HG03575 (cell line): ENCODE measurements at regions not wholly inside any gene's neighbourhood (a gene's known extent, or its start where the extent isn't known, plus 50 kb on each side); places are given as distances from the start of the nearest gene placed in this dataset.
"Not testable (repeated sequence)": the region's sequence is repeated elsewhere in the genome, so short reads cannot be mapped to it uniquely, and the experiment has no call there.

Experiments
- ATAC-seq: cut with Tn5 transposase; IDR thresholded peaks from one replicate; pipeline ENCODE4 v1.9.1; 2021; ENCODE audit not compliant: unreplicated experiment, insufficient number of reproducible peaks, low FRiP score; ENCODE audit errors: extremely low read depth

DNA sequence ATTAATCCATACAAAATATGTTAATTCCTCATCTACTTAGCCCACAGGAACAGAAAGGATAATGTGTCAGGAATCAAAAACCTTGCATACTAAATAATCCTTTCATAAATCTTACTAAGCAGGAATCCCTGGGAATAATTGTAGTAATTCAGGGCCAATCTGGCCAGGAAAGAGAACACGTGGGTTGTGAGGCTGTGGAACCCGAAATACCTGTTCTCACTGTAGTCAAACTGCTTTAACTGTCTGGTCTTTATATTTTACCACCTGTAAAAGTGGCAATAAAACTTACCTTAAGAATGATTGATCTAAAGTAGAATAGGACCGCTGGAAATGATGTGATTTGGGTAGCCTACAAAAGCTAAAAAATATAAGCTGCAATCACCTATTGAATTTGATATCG, 1620.9 kb downstream of the STIM2 start:
- ATAC-seq, result no peak

- no peak for ATAC-seq
Observed at GRCh38 chr4:28482580-28483270, 1622.1 kb downstream of the STIM2 start.

GRCh38 chr4:28488021-28488420, 1627.4 kb downstream of the STIM2 start:
- no peak for ATAC-seq

- ATAC-seq, result no peak
Observed at GRCh38 chr4:28490669-28491068, 1630.0 kb downstream of the STIM2 start.

- ATAC-seq, result no peak
Observed at GRCh38 chr4:28505064-28505463, 1644.4 kb downstream of the STIM2 start.

DNA sequence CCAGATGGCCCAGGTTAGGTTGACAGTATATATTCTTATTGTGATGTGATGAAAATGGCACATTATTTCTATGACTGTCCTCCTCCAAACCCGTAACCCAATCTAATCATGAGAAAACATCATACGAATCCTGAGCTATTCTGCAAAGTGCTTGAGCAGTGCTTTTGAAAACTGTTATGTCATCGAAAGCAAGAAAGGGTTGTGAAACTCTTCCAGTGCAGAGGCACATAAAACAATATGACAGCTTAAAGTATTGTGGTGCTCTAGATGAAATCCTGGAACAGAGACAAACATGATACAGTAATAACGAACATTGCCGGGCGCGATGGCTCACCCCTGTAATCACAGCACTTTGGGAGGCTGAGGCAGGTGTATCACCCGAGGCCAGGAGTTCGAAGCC, 1648.0 kb downstream of the STIM2 start:
- ATAC-seq, result no peak

DNA sequence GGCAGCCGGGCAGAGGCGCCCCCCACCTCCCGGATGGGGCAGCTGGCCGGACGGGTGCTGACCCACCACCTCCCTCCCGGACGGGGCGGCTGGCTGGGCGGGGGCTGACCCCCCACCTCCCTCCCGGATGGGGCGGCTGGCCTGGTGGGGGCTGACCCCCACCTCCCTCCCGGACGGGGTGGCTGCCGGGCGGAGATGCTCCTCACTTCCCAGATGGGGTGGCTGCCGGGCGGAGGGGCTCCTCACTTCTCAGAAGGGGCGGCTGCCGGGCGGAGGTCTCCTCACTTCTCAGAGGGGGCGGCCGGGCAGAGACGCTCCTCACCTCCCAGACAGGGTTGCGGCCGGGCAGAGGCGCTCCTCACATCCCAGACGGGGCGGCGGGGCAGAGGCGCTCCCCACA, 1654.1 kb downstream of the STIM2 start:
- not testable (repeated sequence) for ATAC-seq

DNA sequence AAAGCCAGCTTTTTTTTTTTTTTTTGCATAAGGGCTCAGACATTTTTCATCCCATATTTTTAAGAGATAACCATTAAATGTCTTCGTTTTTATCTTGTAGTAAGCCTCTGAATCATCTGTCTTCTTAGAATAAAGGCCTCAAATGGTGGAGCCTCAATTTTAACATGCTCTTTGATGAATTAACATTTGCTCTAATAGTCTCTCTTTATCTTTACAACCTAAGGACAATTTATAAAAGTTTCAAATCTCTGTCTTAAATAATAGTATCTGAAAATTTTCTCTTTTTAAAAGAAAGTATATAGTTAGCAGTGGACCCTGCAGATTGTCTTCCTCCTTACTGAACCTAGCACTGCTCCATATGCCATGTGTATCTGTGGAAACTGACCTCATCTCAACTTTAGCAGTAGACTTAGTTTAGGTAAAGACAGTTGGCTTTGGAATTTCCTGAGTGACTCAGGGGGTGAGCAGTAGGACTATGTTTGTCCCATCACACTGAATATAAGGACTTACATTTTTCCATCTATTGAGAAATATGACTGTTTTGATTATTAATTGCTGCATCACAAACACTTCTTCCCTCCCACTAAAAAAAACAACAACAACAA, 1658.0 kb downstream of the STIM2 start:
- no peak for ATAC-seq

- no peak for ATAC-seq
Observed at GRCh38 chr4:28523681-28524190, 1663.1 kb downstream of the STIM2 start.

DNA sequence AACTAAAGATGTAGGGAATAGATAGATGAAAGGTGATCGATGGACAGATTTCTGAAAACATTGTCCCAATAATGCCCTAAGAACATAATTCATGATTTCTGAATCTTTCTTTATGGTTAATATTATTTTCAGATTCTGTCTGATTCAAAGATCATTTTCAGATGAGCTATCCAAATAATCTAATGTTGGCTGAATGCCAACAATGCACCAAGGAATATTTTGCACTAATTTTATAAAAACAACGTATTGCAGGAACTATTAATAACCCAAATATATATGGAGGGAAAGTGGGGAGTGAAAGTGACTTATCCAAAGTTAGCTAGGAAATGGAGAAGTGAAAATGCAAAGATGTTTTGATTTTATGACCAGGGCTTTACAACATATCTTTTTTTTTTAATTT, 1675.5 kb downstream of the STIM2 start:
- no peak for ATAC-seq

GRCh38 chr4:28545986-28546385, 1685.3 kb downstream of the STIM2 start:
- ATAC-seq, result no peak

- no peak for ATAC-seq
Observed at GRCh38 chr4:28548136-28548535, 1687.5 kb downstream of the STIM2 start.

DNA sequence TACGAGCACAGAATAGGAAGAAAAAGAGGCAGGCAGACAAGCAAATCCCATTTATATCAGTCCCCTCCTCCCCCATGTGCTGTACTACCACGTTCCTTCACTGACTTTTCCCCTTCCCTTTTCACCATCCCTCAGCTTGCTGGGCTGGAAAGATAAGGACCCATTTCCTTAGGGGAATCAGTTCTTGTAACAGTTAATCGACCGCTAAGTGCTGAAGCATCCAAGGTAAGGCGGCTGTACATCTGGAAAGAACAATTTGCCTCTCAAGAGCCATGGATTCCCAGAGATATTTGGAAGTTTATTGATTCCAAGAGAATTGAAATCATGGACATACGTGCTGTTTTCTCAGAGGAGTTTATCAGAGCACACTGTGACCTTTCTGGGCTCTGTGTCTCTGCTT, 1688.0 kb downstream of the STIM2 start:
- ATAC-seq, result no peak

- ATAC-seq, result no peak
Observed at GRCh38 chr4:28555866-28556265, 1695.2 kb downstream of the STIM2 start.

- ATAC-seq, result no peak
Observed at GRCh38 chr4:28557755-28558154, 1697.1 kb downstream of the STIM2 start.

DNA sequence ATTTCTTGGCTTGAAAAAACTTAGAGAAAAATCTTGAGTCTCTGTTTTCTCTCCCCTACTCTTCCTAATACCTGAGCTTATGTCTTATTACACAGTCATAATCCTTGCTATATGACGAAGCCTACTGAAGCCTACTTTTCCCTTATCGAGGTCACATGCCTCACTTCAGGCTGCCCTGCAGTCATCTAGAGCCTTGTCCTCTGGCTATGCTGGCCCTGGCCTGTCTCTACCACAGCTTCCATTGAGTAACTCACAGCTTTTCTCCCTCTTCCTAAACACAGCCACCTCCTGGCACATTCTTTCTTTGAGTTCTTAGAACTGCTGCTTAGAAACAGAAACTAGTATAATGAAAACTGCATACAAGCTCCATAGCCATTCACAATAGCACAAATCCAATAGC, 1698.3 kb downstream of the STIM2 start:
- no peak for ATAC-seq

- no peak for ATAC-seq
Observed at GRCh38 chr4:28562913-28563312, 1702.3 kb downstream of the STIM2 start.

- ATAC-seq, result no peak
Observed at GRCh38 chr4:28565396-28565795, 1704.8 kb downstream of the STIM2 start.

DNA sequence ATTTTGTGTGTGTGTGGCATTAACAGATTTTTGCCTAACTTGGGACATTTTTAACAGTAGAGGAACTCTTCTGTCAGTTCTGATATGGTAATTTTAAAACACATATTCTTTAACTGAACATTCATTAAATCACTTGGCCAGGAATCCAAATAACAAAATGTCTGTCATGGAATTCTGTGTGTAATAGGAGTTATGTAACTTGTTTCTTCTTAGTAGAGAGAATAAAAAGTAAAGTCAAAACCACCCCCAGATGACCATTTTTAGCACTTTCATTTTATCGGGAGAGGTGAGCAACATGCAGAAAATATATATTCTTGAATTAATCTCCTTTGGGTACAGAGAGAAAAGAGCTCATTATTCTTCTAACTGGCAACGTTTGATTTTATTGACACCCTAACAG, 1740.3 kb downstream of the STIM2 start:
- ATAC-seq, result no peak

DNA sequence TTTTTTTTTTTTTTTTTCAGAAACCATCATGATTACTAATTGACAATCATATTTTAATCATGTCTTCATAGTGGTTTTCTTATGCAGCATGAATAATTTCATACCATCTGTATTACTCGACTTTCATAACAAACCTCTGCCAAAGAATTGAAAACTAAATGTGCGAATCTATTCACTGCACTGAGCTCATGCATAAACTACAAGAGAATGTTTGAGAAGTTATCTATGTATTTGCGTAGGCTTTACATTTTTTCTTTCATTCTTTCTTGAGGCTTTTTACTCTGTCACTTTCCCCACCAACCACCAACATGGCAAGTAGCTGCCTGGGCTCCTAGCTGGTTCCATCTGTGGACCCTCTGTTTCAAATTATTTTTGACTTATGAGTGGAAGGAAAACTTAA, 1761.0 kb downstream of the STIM2 start:
- no peak for ATAC-seq

DNA sequence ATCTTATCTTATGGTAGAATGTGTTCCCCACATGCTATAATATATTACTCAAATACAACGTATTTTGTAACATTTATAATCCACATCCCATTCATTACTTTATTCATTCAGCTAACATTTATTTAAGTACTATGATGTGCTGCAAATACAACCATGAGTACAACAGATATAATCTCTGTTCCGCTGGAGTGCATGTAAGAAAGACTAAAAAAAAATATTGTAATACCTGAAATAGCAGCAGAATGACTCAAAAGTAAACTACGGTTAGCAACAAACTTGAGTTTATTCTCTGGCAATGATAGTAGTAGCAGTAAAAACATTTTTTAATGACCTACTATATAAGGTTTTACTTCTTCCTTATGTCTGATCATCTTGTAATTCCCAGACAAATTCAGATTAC, 1776.3 kb downstream of the STIM2 start:
- ATAC-seq, result no peak
